Left cardiac atrium (tissue), 4 donors: ENCODE measurements at regions not wholly inside any gene's neighbourhood (a gene's known extent, or its start where the extent isn't known, plus 50 kb on each side); places are given as distances from the start of the nearest gene placed in this dataset.
"Not testable (repeated sequence)": the region's sequence is repeated elsewhere in the genome, so short reads cannot be mapped to it uniquely, and the experiment has no call there.

Source experiments
- ATAC-seq, 2 donors: fragments of 200-7000 bp; cut with Tn5 transposase; one replicate each; pipeline ENCODE4 v1.9.1; 2020; ENCODE audit warnings: mild to moderate bottlenecking in 2 of 2, moderate library complexity in 2 of 2
- DNase-seq: peaks from one replicate; pipeline ENCODE4 v3.0.0-alpha.2; 2020
- intact Hi-C, 2 donors: fragments of 100-400 bp; cut with DNase I; formaldehyde crosslinking; loops; one replicate each; pipeline versions ENCODE4 v1.14.1 to v1.15.1; 2022 to 2023
- donor health status: DM: no; HTN: yes; CAD: no.
- donor health status: DM: no; HTN: yes; CAD: no; lungs with severe emphysema.
- donor health status: DM: yes; HTN: yes; CAD: no.
- donor health status: Dilated cardiomyopathy.

DNA sequence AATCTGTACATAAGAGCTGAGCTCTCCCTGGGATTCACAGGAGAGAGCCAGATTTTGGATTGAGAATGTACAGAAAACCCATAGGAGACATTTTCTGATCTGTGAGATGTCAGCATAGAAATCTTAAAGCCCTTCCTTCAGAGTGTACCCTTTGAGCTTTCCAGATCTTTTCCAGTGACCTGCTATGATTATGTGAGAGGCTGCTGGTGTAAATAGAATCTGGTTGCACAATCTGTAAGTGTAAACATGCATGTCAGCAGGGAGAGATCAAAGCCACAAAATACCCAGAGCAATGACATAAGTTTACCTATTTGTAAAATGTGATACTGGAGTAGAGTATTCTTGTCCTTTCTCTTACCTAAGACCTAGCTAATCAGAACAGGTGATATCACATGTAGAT, 471.9 kb downstream of the FOXD4L5 start:
- intact Hi-C loops, ATAC-seq, DNase-seq: not testable (repeated sequence)

DNA sequence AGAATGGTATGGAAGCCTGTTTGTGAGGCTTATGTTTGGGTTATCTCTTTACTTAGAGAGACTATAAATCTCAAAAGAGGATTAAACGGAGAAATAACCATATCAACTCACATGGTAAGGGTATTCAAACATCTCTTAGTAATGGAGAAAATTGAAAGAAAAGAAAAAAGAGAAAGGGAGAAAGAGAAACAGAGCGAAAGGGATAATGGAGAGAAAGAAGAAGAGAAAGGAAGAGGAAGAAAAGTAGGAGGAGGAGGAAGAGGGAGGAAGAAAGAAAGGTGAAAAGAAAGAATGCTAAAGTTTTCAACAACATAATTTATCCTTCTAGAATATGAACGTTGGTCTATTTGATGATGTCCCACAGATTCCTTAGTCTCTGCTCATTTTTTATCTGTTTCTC, 506.3 kb downstream of the FOXD4L5 start:
- ATAC-seq, DNase-seq, intact Hi-C loops: not testable (repeated sequence)

DNA sequence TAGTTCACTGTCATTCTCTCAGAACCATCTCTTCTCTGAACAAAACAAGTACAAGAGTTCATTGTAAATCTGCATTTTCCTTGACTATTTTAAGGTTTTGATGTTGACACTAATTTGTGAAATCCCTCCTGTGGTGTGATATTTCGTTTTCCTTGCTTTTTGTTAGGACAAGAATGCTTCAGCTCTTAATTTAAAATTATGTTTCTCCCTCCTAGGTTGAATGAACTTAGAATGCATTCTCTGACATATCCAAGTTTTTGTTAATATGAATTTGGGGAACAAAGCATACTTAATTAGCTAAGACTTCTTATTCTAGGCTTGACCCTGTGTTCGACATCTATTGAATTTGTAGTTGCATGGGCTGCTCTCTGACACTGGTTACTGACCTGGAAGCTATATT, 508.7 kb downstream of the FOXD4L5 start:
- ATAC-seq, intact Hi-C loops, DNase-seq: not testable (repeated sequence)

DNA sequence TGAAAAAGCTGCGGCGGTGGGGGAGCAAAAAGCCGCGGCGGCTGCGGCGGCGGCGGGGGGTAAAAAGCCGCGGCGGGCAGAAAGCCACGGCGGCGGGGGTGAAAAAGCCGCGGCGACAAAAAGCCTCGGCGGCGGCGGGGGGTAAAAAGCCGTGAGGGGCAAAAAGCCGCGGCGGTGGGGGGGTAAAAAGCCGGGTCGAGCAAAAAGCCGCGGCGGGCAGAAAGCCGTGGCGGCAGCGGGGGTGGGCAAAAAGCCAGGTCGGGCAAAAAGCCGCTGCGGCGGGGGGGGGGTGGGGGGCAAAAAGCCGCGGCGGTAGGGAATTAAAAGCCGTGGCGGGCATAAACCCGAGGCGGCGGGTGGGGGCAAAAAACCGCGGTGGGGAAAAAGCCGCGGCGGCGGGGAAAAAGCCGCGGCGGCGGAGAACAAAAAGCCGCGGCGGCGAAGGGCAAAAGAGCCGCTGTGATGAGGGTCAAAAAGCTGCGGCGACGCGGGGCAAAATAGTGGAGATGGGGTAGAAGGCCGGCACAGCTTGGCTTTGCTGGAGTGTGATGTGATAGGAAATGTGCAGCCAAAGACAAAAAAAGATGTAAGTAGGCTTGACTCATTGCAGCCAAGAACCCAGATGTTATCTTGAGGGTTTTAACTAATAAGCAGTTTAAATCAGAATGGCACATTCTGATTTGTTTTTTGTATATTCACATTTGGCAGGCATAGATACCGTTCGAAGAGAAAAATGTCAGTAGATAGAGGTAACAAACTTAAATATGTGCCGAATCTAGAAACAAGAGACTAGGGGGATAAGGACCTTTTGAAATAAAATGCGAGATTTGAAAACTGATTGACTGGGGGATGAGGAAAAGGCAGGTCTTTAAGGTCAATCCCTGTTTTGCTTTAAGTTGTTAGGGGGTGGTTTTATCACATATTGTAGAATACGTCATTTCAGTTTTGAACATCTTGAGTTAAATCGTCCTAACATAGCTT, 509.9 kb downstream of the FOXD4L5 start:
- intact Hi-C loops, ATAC-seq, DNase-seq: not testable (repeated sequence)

DNA sequence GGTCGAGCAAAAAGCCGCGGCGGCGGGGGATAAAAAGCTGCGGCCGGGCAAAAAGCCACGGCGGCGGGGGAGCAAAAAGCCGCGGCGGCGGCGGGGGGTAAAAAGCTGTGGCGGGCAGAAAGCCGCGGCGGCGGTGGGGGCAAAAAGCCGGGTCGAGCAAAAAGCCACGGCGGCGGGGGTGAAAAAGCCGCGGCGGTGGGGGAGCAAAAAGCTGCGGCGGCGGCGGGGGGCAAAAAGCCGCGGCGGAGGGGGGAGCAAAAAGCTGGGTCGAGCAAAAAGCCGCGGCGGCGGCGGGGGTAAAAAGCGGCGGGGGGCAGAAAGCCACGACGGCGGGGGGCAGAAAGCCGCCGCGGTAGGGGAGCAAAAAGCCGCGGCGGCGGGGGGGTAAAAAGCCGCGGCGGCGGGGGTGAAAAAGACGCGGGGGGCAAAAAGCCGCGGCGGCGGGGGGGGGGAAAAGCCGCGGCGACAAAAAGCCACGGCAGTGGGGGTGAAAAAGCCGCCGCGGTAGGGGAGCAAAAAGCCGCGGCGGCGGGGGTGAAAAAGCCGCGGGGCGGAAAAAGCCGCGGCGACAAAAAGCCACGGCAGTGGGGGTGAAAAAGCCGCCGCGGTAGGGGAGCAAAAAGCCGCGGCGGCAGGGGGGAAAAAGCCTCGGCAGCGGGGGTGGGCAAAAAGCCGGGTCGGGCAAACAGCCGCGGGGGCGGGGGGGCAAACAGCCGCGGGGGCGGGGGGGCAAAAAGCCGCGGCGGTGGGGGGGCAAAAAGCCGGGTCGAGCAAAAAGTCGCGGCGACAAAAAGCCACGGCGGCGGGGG, 510.8 kb downstream of the FOXD4L5 start:
- not testable (repeated sequence) for ATAC-seq

DNA sequence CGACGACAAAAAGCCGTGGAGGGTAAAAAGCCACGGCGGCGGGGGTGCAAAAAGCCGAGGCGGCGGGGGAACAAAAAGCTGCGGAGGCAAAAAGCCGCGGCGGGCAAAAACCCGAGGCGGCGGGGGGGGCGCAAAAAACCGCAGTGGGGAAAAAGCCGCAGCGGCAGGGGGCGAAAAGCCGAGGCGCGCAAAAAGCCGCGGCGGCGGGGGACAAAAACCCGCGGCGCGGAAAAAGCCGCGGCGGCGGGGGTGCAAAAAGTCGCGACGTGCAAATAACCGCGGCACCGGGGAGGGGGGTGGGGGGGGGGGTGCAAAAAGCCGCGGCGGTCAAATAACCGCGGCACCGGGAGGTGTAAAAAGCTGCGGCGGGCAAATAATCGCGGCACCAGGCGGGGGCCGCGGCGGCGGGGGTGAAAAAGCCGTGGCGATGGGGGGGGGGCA, 511.5 kb downstream of the FOXD4L5 start:
- DNase-seq (peak; percentile 6), ATAC-seq (no peak)
- intact Hi-C loops, result no loop called here

More for the DNA sequence above, 510.8 kb downstream of the FOXD4L5 start:
- DNase-seq, intact Hi-C loops: not testable (repeated sequence)

DNA sequence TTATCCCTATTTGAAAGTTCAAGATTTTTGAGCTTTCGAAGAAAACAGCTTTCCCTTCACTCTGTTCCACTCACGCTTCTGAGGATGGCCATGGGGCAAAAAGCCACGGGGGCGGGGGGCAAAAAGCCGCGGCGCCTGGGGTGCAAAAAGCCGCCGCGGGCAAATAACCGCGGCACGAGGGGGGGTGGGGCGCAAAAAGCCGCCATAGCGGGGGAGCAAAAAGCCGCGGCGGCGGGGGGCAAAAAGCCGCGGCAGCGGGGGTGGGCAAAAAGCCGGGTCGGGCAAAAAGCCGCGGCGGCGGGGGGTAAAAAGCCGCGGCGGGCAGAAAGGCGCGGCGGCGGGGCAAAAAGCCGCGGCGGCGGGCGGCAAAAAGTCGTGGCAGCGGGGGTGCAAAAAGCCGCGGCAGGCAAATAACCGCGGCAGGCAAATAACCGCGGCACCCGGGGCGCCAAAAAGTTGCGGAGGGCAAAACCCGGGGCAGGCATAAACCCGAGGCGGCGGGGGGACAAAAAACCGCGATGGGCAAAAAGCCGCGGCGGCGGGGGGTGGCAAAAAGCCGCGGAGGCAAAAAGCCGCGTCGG, 512.2 kb downstream of the FOXD4L5 start:
- ATAC-seq, DNase-seq, intact Hi-C loops: not testable (repeated sequence)

DNA sequence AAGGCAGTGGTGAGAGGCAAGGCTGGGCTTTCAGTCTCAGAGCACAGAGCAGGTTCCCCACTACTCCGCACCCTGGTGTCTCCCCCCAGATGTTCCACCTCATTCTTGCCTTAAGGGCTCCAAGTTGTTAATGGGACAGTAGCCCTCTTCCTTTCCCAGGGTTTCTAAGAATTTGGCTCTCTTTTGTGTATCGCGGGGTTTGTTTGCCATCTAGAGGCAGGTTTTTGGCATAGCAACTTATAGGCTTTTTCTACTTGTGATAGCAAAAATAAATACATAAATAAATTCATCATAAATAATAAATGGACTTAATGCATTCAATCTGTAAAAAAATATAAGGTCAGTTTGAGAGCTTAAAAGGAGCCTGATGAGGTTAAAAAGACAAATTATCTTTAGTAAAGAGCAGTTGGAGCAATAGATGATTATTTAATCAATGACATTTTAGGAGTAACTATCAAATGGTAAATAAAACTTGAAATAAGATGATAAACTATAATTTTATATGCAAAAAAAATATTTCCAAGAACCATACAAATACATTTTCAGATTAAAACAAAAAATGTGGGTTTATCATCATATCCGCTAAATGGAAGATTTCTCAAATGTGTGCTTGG, 512.8 kb downstream of the FOXD4L5 start:
- ATAC-seq, DNase-seq, intact Hi-C loops: not testable (repeated sequence)
